ENCODE measurements at regions not wholly inside any gene's neighbourhood (a gene's known extent, or its start where the extent isn't known, plus 50 kb on each side); places are given as distances from the start of the nearest gene placed in this dataset.

DNA sequence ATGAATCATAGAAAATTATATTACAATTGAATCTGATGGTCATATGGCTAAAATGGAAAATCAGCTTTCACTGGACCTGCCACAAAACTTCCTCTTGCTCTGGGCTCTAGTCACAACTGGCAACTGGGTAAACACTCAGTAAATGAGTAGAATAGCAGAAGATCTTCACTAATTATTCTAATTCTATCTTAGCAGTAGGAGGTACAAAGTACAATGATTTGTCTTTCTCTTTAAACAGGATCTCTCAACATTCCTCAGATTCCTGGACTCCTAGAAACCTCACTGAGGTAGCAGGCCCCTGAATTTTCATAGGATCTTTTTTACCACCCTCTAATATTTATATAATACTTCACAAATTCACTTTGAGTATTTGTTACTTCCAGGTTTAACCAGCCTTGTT is 239.9 kb upstream of the SMARCA2 start:
- TF ChIP-seq, protein P1, sequence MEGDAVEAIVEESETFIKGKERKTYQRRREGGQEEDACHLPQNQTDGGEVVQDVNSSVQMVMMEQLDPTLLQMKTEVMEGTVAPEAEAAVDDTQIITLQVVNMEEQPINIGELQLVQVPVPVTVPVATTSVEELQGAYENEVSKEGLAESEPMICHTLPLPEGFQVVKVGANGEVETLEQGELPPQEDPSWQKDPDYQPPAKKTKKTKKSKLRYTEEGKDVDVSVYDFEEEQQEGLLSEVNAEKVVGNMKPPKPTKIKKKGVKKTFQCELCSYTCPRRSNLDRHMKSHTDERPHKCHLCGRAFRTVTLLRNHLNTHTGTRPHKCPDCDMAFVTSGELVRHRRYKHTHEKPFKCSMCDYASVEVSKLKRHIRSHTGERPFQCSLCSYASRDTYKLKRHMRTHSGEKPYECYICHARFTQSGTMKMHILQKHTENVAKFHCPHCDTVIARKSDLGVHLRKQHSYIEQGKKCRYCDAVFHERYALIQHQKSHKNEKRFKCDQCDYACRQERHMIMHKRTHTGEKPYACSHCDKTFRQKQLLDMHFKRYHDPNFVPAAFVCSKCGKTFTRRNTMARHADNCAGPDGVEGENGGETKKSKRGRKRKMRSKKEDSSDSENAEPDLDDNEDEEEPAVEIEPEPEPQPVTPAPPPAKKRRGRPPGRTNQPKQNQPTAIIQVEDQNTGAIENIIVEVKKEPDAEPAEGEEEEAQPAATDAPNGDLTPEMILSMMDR (optimal IDR thresholded peaks at IDR 0.05 in 1 of 3, IDR thresholded peaks at IDR 0.05 in 1 of 3, conservative IDR thresholded peaks at IDR 0.05 in 1 of 3; ENCODE audit: extremely low read depth in 1 of 3, insufficient read depth in 2 of 3, low read length in 3 of 3): no peak
- TF ChIP-seq EZH2 (IDR thresholded peaks at IDR 0.05; ENCODE audit: low read length): no peak
